G401.6 (cell line): ENCODE measurements at regions not wholly inside any gene's neighbourhood (a gene's known extent, or its start where the extent isn't known, plus 50 kb on each side); places are given as distances from the start of the nearest gene placed in this dataset.

Experiments used
- FAIRE-seq: peaks from 2 replicates; lab custom pipeline; 2012; peaks lifted over from hg19 to GRCh38; lab: Jason Lieb, UNC

GRCh38 chr6:165819394-165819793, 156.4 kb upstream of the PDE10A start:
- no peak for FAIRE-seq

GRCh38 chr6:165818200-165818599, 155.2 kb upstream of the PDE10A start:
- no peak for FAIRE-seq

- no peak for FAIRE-seq
Measured at GRCh38 chr6:165817771-165818170, 154.7 kb upstream of the PDE10A start.

GRCh38 chr6:165817148-165817547, 154.1 kb upstream of the PDE10A start:
- FAIRE-seq = no peak

GRCh38 chr6:165814679-165815078, 151.6 kb upstream of the PDE10A start:
- no peak for FAIRE-seq

GRCh38 chr6:165811512-165811911, 148.5 kb upstream of the PDE10A start:
- no peak for FAIRE-seq

- FAIRE-seq = no peak
Measured at GRCh38 chr6:165808021-165808420, 145.0 kb upstream of the PDE10A start.

GRCh38 chr6:165807249-165807960, 144.4 kb upstream of the PDE10A start:
- no peak for FAIRE-seq

GRCh38 chr6:165806126-165806810, 143.2 kb upstream of the PDE10A start:
- no peak for FAIRE-seq

- no peak for FAIRE-seq
Measured at GRCh38 chr6:165805636-165806035, 142.6 kb upstream of the PDE10A start.

GRCh38 chr6:165805067-165805555, 142.1 kb upstream of the PDE10A start:
- FAIRE-seq = no peak

- FAIRE-seq = no peak
Measured at GRCh38 chr6:165804331-165805066, 141.5 kb upstream of the PDE10A start.

GRCh38 chr6:165800337-165800736, 137.3 kb upstream of the PDE10A start:
- FAIRE-seq = no peak

GRCh38 chr6:165799391-165800153, 136.5 kb upstream of the PDE10A start:
- FAIRE-seq = no peak

- FAIRE-seq = no peak
Measured at GRCh38 chr6:165798991-165799390, 135.9 kb upstream of the PDE10A start.

GRCh38 chr6:165794179-165794601, 131.1 kb upstream of the PDE10A start:
- no peak for FAIRE-seq

- FAIRE-seq = no peak
Measured at GRCh38 chr6:165793287-165793825, 130.3 kb upstream of the PDE10A start.

GRCh38 chr6:165791876-165792437, 128.9 kb upstream of the PDE10A start:
- no peak for FAIRE-seq

- FAIRE-seq = no peak
Measured at GRCh38 chr6:165791306-165791705, 128.3 kb upstream of the PDE10A start.

GRCh38 chr6:165782812-165783211, 119.8 kb upstream of the PDE10A start:
- no peak for FAIRE-seq

- FAIRE-seq = no peak
Measured at GRCh38 chr6:165782134-165782533, 119.1 kb upstream of the PDE10A start.

- no peak for FAIRE-seq
Measured at GRCh38 chr6:165777680-165778079, 114.6 kb upstream of the PDE10A start.
